C4-2B (cell line): ENCODE measurements at regions not wholly inside any gene's neighbourhood (a gene's known extent, or its start where the extent isn't known, plus 50 kb on each side); places are given as distances from the start of the nearest gene placed in this dataset.

Source experiments
- ZFX ChIP-seq: fragments of 450-650 bp; IDR thresholded peaks from 2 replicates; pipeline ENCODE4 v1.6.1; 2017
- TF ChIP-seq, protein P1 (sequence below): fragments of 450-650 bp; conservative IDR thresholded peaks from 2 replicates; pipeline ENCODE4 v1.5.1; 2017; ENCODE audit warnings: mild to moderate bottlenecking

DNA sequence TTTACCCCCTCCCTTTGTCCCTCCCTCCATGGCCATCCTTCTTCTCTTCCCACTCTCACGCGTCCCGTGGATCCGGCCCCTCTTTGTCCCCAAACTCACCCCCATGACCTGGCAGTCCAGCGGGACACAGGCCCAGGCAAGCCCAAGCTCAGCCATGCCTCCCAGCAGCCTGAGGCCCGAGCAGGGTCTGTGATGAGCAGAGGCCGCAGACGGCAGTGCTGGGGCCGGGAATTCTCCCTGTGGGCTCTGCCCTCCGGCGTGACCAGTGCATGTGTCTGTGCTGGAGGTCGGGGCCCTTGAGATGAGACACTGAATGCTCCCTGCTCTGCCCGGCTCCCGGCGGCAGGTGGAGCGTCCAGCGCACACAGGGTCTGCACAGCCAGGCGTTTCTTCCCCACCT is 237.9 kb downstream of the BRD1 start:
- TF ChIP-seq, protein P1, sequence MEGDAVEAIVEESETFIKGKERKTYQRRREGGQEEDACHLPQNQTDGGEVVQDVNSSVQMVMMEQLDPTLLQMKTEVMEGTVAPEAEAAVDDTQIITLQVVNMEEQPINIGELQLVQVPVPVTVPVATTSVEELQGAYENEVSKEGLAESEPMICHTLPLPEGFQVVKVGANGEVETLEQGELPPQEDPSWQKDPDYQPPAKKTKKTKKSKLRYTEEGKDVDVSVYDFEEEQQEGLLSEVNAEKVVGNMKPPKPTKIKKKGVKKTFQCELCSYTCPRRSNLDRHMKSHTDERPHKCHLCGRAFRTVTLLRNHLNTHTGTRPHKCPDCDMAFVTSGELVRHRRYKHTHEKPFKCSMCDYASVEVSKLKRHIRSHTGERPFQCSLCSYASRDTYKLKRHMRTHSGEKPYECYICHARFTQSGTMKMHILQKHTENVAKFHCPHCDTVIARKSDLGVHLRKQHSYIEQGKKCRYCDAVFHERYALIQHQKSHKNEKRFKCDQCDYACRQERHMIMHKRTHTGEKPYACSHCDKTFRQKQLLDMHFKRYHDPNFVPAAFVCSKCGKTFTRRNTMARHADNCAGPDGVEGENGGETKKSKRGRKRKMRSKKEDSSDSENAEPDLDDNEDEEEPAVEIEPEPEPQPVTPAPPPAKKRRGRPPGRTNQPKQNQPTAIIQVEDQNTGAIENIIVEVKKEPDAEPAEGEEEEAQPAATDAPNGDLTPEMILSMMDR, result no peak
- no peak for TF ChIP-seq ZFX
